ENCODE measurements at regions not wholly inside any gene's neighbourhood (a gene's known extent, or its start where the extent isn't known, plus 50 kb on each side); places are given as distances from the start of the nearest gene placed in this dataset.

DNA sequence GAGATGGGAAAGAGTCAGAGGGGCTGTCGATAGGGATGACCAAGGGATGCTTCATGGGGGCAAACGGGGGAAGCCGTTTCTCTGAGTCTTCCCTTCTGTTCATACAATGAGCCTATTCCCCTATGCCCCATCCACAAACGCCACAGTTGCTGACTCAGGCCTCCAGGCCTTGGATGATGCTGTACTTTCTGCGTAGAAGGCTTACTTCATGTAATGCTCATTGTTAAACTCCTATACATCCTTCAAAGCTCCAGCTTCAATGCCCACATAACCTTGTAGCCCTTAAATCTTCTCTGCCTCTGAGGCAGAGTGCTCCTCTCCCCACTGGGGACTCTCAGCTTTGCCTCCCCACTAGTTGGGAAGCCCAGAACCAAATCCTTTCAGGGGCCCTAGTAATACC, 120.3 kb downstream of the PTPRS start:
- WGBS, 2 donors, result 96% methylated on average over 5 of the region's 5 CpGs
- DNase-seq, result no peak

DNA sequence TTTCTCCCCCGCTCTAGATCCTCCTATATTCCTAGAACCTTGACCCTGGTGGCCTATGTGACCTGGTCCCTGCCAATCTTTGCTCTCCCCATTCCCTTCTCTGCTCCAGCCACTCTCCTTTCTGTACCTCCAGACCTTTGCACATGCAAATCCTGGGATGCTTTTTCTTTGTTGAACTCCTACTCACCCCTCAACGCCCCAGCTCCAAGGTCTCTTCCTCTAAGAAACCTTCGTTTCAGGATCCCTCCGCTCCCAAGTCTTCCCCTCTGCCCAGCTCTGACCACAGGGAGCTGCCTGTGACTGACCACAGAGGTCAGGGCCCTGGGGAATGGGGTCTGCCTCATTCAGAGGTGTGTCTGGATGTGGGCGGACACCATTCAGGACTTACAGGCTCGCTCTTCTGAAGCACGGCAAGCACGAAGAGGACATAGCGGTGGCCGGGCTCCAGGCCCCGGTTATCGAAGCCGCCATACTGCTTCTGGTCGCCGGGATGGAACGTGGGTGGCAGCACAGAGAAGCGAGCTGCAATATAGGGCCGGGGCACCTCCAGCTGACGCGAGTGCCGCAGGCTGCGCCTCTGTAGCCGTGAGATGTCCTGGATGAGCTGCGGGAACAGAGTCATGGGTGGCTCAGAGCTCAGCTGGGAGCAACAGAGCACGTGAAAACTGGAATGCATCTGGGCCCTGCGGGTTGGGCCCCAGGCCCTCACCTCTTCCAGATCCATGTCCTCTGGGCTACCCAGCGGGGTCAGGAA, 120.9 kb downstream of the PTPRS start:
- Histone ChIP-seq H3K9me3 (no peaks in the 10 kb centered on the region), H3K36me3 (peaks cover 0 to 82% (median 25%) of the 10 kb centered on the region in 9 donors), H3K27ac (no peak overlapping the region), H3K4me3 (no peak overlapping the region), H3K27me3 (no peaks in the 10 kb centered on the region), H3K4me1 (no peaks in the 10 kb centered on the region)
- TF ChIP-seq, protein P1, sequence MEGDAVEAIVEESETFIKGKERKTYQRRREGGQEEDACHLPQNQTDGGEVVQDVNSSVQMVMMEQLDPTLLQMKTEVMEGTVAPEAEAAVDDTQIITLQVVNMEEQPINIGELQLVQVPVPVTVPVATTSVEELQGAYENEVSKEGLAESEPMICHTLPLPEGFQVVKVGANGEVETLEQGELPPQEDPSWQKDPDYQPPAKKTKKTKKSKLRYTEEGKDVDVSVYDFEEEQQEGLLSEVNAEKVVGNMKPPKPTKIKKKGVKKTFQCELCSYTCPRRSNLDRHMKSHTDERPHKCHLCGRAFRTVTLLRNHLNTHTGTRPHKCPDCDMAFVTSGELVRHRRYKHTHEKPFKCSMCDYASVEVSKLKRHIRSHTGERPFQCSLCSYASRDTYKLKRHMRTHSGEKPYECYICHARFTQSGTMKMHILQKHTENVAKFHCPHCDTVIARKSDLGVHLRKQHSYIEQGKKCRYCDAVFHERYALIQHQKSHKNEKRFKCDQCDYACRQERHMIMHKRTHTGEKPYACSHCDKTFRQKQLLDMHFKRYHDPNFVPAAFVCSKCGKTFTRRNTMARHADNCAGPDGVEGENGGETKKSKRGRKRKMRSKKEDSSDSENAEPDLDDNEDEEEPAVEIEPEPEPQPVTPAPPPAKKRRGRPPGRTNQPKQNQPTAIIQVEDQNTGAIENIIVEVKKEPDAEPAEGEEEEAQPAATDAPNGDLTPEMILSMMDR (IDR thresholded peaks at IDR 0.05), result no peak
- WGBS, 2 donors, result 97 to 98% methylated on average over 27 of the region's 27 CpGs
- DNase-seq (no peak), ATAC-seq (no peak)
- intact Hi-C loops (cut with DNase I), result no loop called here

More for the DNA sequence above, 120.3 kb downstream of the PTPRS start:
- H3K4me3 ChIP-seq, result no peak overlapping the region
- TF ChIP-seq, protein P1 (IDR thresholded peaks at IDR 0.05), result no peak
- H3K4me1 ChIP-seq, result no peaks in the 10 kb centered on the region
- peaks cover 0 to 76% (median 25%) of the 10 kb centered on the region in 9 donors for H3K36me3 ChIP-seq
- no peaks in the 10 kb centered on the region for H3K27me3 ChIP-seq
- ATAC-seq, result no peak
- intact Hi-C loops (cut with DNase I), result no loop called here
- H3K27ac ChIP-seq, result no peak overlapping the region
- H3K9me3 ChIP-seq, result no peaks in the 10 kb centered on the region

DNA sequence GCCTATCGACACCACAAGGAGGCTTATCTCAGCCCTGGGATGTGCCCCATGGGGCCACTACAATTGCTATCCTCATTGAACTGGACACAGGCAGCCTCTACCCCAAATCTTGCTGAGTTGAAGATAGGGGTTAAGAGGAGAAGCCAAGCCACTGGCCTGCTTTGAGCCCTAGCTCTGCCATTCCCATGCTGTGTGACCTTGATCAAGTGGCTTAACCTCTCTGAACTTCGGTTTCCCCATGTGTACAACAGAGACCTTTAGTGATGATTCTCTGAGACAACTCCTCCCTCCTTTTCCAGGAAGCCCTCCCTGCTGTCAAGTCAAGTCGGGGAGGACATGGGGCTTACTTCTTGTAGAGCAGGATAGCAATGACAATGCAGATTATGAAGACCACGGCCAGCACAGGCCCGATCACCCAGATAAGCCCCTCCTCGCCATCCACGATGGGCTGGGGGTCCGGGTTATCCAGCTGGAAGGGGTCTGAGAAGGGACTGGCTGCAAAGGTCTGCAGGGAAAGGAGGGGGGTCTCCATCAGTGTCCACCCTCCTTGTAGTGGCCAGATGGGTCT, 121.6 kb downstream of the PTPRS start:
- Histone ChIP-seq H3K36me3 (peaks cover 0 to 89% (median 31%) of the 10 kb centered on the region in 9 donors), H3K4me1 (no peaks in the 10 kb centered on the region), H3K4me3 (no peak overlapping the region), H3K9me3 (no peaks in the 10 kb centered on the region), H3K27ac (no peak overlapping the region), H3K27me3 (no peaks in the 10 kb centered on the region)
- 89 to 90% methylated on average over 8 of the region's 8 CpGs for WGBS, 2 donors
- no peak for DNase-seq
- TF ChIP-seq, protein P1 (IDR thresholded peaks at IDR 0.05), result no peak
- ATAC-seq, result no peak
- intact Hi-C loops (cut with DNase I), result no loop called here

DNA sequence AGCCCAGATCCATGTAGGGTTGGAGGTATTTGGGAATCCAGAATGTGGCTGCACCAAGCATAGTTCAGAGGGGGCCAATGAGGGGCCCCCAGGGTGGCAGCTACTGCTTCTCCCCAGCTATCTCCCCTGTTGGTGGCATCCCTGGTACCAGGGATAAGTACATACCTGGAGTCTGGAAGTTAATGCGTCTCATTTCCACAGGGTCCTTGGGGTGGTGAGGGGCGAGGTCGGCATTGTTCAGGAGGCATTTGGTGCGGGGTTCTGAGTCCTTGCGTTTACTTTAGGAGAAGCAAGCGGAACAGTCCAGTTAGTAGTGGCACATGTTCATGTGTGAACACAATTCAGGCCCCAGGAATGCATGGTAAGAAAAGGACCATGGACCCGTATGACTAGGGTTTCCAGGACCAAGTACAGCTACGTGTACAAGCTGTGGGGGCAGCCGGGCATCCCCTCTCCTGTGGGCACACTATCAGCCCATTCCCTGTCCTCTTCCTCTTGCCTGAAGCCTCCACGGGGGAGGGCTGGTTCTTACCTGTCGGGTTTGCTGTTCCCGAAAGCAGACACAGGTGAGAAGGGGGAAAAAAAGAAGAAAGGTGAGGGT, 122.3 kb downstream of the PTPRS start:
- intact Hi-C loops (cut with DNase I), result no loop called here
- H3K27me3 ChIP-seq, result no peaks in the 10 kb centered on the region
- no peaks in the 10 kb centered on the region for H3K4me1 ChIP-seq
- DNase-seq, result no peak
- 92 to 96% methylated on average over 12 of the region's 12 CpGs for WGBS, 2 donors
- H3K27ac ChIP-seq, result no peak overlapping the region
- ATAC-seq, result no peak
- H3K36me3 ChIP-seq, result peaks cover 0 to 94% (median 37%) of the 10 kb centered on the region in 9 donors
- H3K4me3 ChIP-seq, result no peak overlapping the region
- H3K9me3 ChIP-seq, result no peaks in the 10 kb centered on the region
- TF ChIP-seq, protein P1 (IDR thresholded peaks at IDR 0.05), result no peak

Measured in heart right ventricle (tissue), 16 donors.